ENCODE measurements at regions not wholly inside any gene's neighbourhood (a gene's known extent, or its start where the extent isn't known, plus 50 kb on each side); places are given as distances from the start of the nearest gene placed in this dataset.

DNA sequence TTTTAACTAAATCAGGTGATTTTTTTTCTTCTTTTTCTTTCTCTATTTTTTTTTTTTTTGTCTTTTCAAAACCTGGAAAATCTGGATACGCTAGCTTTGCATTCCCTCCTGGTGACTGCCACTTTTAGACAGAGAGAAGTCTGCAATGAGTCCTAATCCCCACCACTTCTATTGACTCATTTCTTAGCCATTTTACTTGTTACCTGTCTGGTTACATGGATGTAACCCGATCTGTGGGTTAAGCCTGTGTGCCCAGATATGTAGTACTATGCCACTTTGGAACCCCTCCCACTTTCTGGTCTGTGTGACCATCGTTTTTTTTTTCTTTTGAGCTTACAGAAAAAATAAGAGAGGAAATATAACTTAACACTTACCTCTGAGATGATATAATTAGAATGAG lies 817.8 kb upstream of the PCDH9 start:
- ATAC-seq (no peak), DNase-seq (no peak)
- no peaks in the 10 kb centered on the region for H3K27me3 ChIP-seq
- no peak overlapping the region for H3K27ac ChIP-seq
- no peaks in the 10 kb centered on the region for H3K4me1 ChIP-seq
- 65 to 69% (median 67%) methylated on average over 3 of the region's 3 CpGs for WGBS, 4 donors
- no peaks in the 10 kb centered on the region for H3K36me3 ChIP-seq
- intact Hi-C loops (cut with DNase I): no loop called here
- no peak for TF ChIP-seq POLR2A (IDR thresholded peaks at IDR 0.05)
- TF ChIP-seq, protein P1, sequence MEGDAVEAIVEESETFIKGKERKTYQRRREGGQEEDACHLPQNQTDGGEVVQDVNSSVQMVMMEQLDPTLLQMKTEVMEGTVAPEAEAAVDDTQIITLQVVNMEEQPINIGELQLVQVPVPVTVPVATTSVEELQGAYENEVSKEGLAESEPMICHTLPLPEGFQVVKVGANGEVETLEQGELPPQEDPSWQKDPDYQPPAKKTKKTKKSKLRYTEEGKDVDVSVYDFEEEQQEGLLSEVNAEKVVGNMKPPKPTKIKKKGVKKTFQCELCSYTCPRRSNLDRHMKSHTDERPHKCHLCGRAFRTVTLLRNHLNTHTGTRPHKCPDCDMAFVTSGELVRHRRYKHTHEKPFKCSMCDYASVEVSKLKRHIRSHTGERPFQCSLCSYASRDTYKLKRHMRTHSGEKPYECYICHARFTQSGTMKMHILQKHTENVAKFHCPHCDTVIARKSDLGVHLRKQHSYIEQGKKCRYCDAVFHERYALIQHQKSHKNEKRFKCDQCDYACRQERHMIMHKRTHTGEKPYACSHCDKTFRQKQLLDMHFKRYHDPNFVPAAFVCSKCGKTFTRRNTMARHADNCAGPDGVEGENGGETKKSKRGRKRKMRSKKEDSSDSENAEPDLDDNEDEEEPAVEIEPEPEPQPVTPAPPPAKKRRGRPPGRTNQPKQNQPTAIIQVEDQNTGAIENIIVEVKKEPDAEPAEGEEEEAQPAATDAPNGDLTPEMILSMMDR (IDR thresholded peaks at IDR 0.05): no peak
- no peak overlapping the region for H3K4me3 ChIP-seq
- H3K9me3 ChIP-seq: no peaks in the 10 kb centered on the region

DNA sequence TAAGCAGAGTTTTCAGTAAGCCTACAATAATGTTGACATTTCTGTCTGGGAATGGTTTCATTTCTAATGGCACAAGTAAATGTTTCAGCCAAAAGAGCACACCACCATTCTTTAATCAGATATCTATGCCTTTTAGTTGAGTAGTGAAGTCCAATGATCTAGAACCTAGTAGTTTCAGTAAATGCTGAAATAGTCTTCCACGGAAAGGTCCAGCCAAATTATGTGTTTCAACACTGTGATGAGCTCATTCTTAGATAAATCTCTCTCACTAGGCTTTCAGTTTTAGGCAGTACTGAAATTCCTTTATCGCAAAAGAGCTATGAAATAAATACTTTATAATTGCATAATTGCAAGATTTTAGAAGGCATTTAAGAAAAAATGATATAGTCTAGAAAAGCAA lies 816.8 kb upstream of the PCDH9 start:
- DNase-seq: no peak
- WGBS, 4 donors: 61 to 69% (median 68%) methylated on average over 2 of the region's 2 CpGs
- no peaks in the 10 kb centered on the region for H3K9me3 ChIP-seq
- intact Hi-C loops (cut with DNase I): no loop called here
- no peaks in the 10 kb centered on the region for H3K36me3 ChIP-seq
- no peak for ATAC-seq
- TF ChIP-seq POLR2A (IDR thresholded peaks at IDR 0.05): no peak
- TF ChIP-seq, protein P1 (IDR thresholded peaks at IDR 0.05): no peak
- no peaks in the 10 kb centered on the region for H3K27me3 ChIP-seq
- H3K27ac ChIP-seq: no peak overlapping the region
- H3K4me1 ChIP-seq: no peaks in the 10 kb centered on the region
- H3K4me3 ChIP-seq: no peak overlapping the region

DNA sequence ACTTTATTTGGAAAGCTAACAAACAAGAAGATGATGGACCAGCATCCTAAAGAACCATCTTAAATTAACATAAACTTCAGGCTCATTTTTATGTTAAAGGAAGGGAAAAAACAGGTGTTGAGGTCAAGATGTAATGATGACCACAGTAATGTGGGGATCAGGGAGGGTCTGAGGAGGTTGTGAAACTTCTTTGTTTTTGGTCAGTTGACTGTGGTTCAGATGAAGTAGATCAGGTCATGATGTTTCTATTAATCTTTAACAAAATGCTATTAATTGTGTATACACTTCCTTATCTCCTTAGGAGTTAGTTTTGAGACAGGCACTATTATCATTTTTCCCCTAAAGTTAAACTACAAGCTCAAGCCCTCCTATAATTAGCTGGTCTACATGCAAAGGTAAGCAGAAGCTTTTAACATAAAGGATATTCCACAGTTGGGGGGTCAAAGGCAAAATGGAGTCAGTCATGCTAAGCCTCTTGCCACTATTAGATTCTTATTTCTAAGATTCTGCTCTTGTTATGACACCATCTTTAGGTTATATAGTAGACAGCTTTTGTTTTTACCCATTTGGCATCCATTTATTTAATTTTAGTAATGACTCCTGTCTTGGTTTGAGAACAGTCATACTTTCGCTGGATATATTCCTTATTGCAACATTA lies 800.1 kb upstream of the PCDH9 start:
- WGBS, 4 donors: 83 to 100% (median 90%) methylated on average over 1 of the region's 1 CpG
- intact Hi-C loops (cut with DNase I): no loop called here
- Histone ChIP-seq H3K27ac (no peak overlapping the region), H3K9me3 (no peaks in the 10 kb centered on the region), H3K4me3 (no peak overlapping the region), H3K4me1 (peaks cover 0 to 1% (median 0%) of the 10 kb centered on the region in 12 donors), H3K27me3 (no peaks in the 10 kb centered on the region), H3K36me3 (no peaks in the 10 kb centered on the region)
- no peak for ATAC-seq
- TF ChIP-seq POLR2A (IDR thresholded peaks at IDR 0.05): no peak
- TF ChIP-seq, protein P1 (IDR thresholded peaks at IDR 0.05): no peak
- no peak for DNase-seq

GRCh38 chr13:68028701-68029100 lies 798.6 kb upstream of the PCDH9 start:
- Histone ChIP-seq H3K9me3 (peaks cover 0 to 5% (median 0%) of the 10 kb centered on the region in 12 donors), H3K4me3 (no peak overlapping the region), H3K4me1 (peaks cover 0 to 3% (median 0%) of the 10 kb centered on the region in 12 donors), H3K36me3 (no peaks in the 10 kb centered on the region), H3K27ac (no peak overlapping the region), H3K27me3 (no peaks in the 10 kb centered on the region)
- no peak for TF ChIP-seq POLR2A (IDR thresholded peaks at IDR 0.05)
- TF ChIP-seq, protein P1 (IDR thresholded peaks at IDR 0.05): no peak
- ATAC-seq (no peak), DNase-seq (no peak)
- intact Hi-C loops (cut with DNase I): loop anchor here in 1 of 10 donors (5.0 kb wide), 1 partner anchor 796 kb away; the partner anchor contains the start of gene PCDH9

Data from heart left ventricle (tissue), 16 donors.